IPS DF 4.7 (cell line): ENCODE measurements at regions not wholly inside any gene's neighbourhood (a gene's known extent, or its start where the extent isn't known, plus 50 kb on each side); places are given as distances from the start of the nearest gene placed in this dataset.
"Not testable (repeated sequence)": the region's sequence is repeated elsewhere in the genome, so short reads cannot be mapped to it uniquely, and the experiment has no call there.

Experiments
- DNase-seq: peaks from one replicate; pipeline ENCODE4 v3.0.0-alpha.2; 2013; ENCODE audit warnings: low spot score; ENCODE audit errors: extremely low read depth

DNA sequence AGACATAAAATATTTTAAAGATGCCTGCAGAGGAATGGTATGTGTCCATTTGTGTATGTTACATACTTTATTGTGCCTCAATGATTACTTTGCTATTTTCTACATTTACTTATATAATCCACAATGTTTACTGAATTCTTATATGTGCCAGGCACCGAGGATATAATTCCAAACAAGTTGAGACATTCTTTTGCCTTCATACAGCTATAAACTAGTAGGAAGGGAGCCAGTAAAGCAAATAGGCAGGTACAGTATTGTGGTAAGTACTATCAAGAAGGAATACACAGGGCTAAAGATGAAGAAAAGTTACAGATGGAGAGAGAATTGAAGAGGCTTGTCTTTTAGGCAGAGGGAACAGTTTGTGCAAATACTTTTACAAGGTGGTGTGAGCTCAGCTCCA lies 131.6 kb downstream of the DISP1 start:
- DNase-seq: no peak

DNA sequence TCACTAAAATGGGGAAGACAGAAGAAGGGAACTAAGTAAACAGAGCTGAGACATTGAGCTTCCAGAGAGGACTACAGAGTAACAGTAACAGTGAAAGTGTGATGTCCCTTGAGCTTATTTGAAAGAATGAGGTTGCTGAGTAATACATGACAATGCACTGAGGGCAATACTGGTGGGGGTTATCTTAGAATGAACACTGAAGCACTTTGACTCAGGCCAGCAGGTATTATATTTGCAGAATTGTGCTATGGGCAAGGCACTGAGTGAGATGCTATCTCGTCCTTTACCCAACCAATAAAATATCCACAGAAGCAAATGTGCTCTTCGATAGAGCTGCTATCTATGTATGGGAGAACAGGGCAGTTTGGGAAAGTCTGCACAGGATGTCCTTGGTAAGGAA lies 133.2 kb downstream of the DISP1 start:
- DNase-seq: no peak

GRCh38 chr1:222950892-222951291 lies 136.1 kb downstream of the DISP1 start:
- DNase-seq: no peak

DNA sequence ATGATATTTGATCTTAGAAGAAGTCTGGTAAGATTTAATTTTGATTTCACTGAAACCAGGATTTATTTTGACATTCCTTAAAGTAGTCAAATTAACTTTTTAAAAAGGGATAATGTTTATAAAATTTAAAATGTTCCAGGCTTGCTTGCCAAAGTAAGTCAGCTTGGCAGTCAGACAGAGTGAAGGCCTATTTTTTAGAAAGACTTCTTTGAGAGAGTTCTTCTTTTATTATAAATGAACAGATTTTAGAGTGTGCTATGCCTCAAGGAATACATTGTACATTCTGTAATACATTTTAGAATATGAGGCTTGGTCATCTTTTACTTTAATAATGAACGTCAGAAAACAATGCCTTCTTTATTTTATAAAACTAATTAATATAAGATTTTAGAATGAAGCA lies 138.7 kb downstream of the DISP1 start:
- DNase-seq: no peak

GRCh38 chr1:222955964-222956363 lies 141.1 kb downstream of the DISP1 start:
- DNase-seq: no peak

DNA sequence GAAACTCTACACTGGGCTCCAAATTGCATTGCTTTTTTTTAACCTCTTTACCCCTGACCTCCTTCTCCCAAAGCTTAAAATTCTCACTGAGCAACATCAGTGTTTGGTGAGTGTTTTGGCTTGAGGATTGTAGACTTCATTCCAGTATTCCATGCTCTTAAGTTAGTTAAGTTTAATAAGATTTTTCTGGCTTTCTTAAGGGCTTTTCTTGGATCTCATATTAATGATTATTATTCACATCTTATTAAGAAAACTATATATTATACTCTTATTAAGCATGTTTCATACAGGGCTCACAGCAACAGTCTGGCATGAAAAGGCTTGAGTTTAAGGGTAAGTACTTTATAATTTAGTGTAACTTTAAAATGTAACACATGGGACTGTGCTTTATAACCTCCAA lies 141.8 kb downstream of the DISP1 start:
- no peak for DNase-seq

GRCh38 chr1:222967466-222968240 lies 152.8 kb downstream of the DISP1 start:
- no peak for DNase-seq

DNA sequence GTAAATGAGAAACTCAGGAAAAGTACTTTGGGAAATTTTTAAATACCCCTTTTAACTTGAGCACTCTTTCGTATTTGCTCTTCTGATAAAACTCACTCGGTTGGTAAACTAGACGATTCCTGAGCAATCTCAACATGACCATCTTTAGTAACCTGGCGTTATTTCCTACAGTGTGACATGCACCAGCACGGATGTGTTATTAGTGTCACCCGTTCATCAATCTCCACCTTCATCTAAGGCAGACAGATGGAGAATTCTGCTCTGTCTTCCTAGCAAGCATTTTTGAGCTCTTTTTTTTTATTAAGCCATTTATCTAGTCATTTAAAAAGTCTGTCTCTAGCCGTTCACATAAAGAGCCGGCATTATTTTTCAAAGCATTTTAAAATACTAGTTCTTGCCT lies 155.2 kb downstream of the DISP1 start:
- no peak for DNase-seq

GRCh38 chr1:222970711-222971110 lies 155.9 kb downstream of the DISP1 start:
- DNase-seq: no peak

DNA sequence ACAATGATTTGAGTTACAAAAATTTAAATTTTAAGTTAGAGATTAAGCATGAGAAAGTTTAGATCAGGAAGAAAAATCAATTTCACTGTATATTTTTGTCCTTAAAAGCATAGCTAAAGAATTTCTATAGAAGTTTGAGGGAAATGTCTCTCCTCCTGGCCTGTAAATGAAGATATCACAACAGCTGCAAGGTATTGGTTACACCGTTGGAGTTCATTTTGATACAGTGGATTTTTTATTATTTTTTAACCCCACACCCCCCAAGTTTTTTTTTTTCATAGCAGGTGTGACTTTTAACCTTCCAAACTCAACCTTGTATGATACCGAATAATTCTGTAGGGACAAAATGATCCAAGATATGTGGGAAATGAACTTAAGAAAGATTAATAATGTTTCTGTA lies 156.3 kb downstream of the DISP1 start:
- no peak for DNase-seq

- no peak for DNase-seq
Observed at GRCh38 chr1:222973561-222973960, 158.7 kb downstream of the DISP1 start.

GRCh38 chr1:222974496-222974895 lies 159.7 kb downstream of the DISP1 start:
- DNase-seq: no peak

DNA sequence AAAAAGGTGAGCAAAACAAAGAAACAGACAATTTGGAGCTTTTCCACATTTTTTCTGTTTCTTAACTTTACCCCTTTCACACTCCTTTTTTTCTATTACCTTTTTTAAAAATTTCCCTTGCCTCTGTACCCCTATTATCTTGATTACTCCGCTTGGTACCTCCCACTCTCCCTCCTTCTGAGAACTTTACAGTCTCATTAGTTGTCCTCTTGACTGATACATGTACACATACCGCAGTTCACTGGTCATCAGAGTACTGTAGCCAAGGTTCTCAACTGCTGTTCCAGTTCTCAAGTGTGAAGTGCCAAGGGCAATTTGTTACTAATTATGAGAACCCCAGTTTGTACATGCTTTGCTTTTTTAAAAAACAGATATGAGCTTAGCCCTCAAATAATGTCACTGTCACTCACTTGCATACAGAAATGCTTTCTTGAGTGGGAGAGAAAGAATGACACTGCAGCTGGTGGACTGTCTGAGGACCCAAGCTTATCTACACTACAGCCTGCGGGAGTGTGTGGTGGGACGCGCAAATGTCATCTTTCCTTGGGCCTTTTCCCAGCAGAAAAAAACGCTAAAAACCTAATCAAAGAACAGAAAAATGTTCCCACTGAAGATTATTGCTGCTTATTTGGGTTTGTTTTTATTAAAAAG lies 160.8 kb downstream of the DISP1 start:
- no peak for DNase-seq

DNA sequence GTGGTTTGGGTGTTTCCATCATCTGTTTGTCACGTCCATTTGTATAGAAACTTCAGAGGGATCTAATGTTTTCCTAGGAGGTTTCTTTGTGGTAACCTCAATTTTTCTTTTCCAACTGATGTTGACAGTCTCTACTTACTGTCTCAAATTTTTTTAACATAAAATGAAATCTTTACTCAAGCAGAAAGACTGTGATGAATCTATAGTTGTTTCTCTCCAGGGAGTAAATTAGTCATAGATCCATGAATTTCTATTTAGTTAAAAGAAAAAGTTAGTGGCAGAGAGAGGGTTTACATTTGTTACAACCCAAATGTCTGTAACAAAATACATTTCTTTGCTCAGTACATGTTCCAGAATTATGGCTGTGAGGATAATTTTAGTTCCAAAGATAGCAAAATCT lies 161.6 kb downstream of the DISP1 start:
- DNase-seq: no peak

- not testable (repeated sequence) for DNase-seq
Observed at GRCh38 chr1:222977294-222977693, 162.5 kb downstream of the DISP1 start.

- no peak for DNase-seq
Observed at GRCh38 chr1:222979561-222979960, 163.5 kb downstream of the TLR5 start.

DNA sequence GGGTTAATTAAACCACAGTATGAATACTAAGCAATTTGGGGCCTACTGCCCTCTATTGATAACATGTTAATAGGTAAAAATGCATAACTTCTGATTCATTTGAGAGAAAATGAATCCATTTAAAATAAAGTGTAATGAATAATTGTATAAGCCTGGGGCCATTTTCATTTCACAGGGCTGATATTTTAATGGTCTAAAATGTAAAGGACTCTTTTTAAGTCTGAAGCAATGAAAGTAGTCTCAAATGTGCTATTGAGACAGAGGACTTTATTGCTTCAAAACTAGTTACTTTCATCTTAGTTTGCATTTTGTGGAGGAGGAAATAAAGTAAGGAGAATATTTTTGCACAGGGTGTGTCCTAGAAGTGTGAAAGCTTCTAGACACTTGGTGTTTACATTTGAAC lies 155.4 kb downstream of the TLR5 start:
- DNase-seq: no peak

GRCh38 chr1:222989443-222989842 lies 153.6 kb downstream of the TLR5 start:
- DNase-seq: no peak

DNA sequence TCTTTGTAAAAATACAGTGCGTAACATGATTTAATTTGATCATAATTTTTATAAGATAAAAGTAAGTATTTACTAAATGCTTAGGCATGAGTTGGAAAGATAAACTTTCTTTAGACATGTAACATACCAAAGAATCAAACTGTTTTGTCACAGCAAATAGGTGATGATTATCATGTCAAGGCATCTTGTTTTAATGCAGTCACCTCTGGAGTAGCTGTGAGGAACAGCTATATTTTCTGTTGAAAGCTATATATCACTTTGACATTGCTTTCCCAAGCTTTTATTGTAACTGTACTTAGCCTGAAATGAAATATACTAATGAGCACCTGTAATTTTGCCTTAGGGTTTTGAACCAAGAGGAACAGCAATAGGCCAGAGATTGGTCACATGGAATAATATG lies 151.9 kb downstream of the TLR5 start:
- no peak for DNase-seq

DNA sequence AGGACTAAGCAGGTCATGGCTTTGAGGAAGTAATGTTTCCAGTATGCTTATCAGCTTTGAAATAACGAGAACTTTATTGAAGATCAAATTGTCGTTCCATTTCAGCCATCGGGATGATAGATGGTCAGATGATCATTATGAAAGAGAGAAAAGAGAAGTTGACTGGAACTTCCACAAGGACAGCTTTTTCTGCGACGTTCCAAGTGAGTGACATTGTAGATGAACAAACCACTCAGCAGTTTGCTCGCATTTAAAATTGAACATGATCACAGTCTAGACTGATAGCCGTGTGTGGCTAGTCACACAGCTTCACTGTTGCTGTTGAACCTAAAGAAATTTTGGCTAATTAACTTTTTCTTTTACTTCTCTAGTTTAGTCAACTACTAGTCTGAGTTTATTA lies 151.1 kb downstream of the TLR5 start:
- no peak for DNase-seq

GRCh38 chr1:222994511-222995235 lies 148.4 kb downstream of the TLR5 start:
- DNase-seq: no peak

- DNase-seq: no peak
Observed at GRCh38 chr1:222995236-222995580, 147.8 kb downstream of the TLR5 start.
